GM21390 (cell line): ENCODE measurements at regions not wholly inside any gene's neighbourhood (a gene's known extent, or its start where the extent isn't known, plus 50 kb on each side); places are given as distances from the start of the nearest gene placed in this dataset.
"Not testable (repeated sequence)": the region's sequence is repeated elsewhere in the genome, so short reads cannot be mapped to it uniquely, and the experiment has no call there.

ENCODE experiments used
- ATAC-seq: cut with Tn5 transposase; IDR thresholded peaks from one replicate; pipeline ENCODE4 v1.9.1; 2021; ENCODE audit not compliant: unreplicated experiment

DNA sequence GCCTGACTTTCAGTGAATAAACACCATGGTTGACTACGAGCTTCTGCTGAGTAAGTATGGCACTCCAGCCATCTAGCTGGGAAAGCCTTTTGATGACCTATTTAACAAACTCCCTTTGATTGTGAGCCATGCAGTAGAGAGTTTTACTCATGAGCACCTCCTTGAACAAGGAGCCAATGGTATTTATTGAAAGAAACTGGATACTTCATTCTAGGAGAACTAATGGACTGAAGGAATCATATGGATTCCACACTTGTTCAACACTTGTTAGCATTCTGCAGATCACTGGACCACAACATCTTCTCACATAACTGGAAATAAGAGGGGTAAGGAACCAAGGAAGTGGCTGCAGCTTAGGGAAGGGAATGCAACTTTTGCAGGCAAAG is 320.9 kb upstream of the ETAA1 start:
- no peak for ATAC-seq

DNA sequence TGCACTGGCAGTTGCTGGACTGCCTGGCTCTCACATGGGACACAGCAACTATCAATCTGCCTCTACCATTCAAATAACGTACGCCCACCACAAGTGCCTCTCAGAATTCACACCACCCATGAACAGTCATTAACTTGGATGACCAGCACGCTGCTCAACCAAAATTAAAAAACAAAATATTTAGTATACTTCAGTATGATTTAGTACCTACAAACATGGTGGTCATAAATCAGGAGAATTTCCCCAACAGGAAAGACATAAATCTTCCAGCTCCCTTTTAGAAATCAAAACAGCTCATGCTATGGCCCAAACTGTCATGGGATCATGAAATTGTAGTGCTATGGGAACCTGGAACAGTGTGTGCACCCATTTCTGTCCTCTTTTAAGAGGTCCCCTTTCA is 317.4 kb upstream of the ETAA1 start:
- no peak for ATAC-seq

DNA sequence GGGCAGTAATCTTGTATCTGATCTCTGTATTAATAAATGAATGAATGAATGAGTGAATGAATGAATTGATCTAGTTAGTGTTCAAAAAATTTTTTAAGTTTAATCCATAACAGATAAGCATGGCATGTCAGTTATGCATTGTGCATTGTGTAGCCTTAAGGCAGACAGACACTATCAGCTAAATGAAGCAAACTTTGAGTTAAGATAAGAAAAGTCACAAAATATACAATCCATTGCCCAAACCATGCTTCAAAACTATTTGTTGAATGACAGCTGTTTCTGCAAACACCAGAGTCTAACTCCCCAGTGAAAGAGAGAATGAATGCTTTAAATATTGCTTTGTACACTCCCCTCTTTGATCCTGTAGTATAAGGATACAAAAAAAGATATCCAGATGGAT is 314.3 kb upstream of the ETAA1 start:
- ATAC-seq = no peak

DNA sequence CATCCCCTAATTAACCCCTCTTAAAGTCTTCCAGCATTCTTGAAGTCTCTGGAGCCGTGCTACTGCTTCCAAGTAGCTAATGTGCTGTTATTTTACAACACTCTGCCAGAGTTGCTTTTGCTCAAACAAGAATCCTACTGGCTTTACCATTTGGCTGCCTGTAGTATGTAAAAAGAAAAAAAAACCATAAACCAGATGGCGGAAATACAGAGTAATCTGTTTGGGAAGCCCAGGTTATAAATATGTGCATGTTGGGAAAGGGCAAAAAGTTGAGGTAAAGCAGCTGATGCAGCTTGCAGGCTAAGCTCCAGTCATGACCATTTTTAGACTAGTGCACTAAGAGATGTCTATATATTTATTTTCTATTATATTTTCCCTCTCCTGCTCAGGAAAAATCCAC is 313.2 kb upstream of the ETAA1 start:
- no peak for ATAC-seq

DNA sequence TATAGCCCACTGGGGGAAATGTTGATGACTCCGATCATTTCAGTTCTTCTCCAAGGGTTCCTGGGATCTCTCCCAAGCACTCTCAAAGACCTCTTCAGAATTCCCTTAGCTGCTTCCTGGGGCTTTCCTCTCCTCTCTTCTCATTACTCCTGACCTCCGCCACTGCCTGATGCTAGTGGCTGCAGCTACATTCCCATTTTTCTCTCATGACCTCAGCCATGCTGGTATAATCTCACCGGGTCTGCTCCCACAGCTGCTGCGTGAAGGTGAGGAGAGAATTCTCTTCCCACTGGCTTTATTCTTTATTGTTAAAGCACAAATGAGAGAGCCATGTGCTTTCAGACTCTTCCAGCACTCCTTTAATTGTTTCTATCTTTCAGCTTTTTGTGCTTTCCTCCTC is 312.0 kb upstream of the ETAA1 start:
- ATAC-seq = no peak

DNA sequence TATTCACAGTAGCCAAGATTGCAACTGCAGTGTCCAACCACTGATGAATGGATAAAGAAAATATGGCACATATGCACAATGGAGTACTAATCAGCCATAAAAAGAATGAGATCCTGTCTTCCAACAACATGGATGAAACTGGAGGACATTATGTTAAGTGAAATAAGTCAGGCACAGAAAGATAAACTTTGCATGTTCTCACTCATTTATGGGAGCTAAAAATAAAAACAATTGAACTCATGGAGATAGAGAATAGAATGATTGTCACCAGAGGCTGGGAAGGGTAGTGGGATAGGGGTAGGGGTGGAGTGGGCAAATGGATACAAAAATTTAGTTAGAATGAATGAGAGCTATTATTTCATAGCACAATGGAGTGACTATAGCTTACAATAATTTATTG is 305.5 kb upstream of the ETAA1 start:
- ATAC-seq = no peak

DNA sequence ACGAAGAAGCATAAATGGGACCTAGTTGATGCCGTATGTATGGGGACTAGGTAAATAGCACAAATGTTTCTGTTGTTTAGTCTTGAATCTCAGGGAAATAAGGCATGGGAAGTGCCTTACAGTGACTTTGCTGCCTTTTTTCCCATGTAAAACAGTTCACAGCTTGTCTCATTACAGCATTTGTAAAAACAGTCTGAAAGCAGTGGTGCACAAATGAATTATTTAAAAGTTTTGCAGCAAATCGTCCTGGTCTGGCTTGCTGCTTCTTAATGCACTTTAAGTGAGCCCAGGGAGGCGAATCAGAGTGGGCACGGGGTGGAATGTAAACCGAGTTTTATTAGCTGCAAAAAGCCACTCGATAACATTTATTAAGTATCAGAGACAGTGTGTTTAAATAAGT is 302.0 kb upstream of the ETAA1 start:
- no peak for ATAC-seq

DNA sequence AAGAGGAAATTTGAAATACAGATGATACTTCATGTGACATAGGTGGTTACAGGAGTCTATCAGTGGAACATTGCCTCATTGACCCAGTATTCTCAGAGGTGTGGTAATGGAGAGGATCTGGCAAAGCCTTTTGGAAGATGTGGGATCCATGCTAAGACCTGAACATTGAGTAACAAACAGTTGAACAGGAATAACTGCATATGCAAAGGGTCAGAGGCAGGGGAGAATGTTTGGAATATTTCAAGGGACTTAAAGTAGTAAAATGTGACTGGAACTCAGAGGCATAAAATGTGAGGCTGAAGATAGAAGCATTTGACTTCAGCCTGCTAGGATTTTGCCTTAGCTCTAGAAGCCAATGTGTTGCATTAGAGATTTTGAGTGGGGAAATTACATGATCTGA is 300.2 kb upstream of the ETAA1 start:
- no peak for ATAC-seq

DNA sequence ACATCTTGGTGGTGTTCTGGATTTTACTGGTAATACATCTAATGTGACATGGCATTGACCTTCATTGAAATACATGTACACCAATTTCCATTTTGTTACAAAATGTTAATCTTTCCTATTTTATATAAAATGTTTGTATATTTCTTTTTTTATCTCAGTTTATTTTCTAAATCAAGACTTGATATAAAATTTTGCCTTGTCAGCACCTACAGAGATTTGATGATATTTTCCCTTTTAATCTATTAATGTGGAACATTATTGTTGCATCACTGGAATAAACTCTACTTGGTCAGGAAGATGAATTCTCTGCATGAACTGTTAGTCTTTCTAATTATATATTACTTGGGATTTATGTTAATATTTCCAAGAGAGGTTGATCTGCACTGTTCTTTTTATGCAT is 294.0 kb upstream of the ETAA1 start:
- ATAC-seq = no peak

DNA sequence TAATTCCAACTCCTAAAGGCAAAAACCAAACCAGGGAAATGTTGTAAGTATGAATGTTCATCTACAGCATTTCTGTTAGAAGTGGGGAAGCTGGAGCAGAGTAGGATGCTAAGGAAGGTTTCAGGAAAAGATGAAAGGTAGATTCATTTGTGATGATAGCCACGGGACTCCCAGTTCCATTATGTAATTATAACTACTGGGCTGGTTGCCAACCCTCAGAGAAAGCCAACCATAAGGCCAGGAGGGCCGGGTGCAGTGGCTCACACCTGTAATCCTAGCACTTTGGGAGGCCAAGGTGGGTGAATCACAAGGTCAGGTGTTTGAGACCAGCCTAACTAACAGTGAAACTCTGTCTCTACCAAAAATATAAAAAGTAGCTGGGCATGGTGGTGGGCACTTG is 288.9 kb upstream of the ETAA1 start:
- ATAC-seq = no peak

DNA sequence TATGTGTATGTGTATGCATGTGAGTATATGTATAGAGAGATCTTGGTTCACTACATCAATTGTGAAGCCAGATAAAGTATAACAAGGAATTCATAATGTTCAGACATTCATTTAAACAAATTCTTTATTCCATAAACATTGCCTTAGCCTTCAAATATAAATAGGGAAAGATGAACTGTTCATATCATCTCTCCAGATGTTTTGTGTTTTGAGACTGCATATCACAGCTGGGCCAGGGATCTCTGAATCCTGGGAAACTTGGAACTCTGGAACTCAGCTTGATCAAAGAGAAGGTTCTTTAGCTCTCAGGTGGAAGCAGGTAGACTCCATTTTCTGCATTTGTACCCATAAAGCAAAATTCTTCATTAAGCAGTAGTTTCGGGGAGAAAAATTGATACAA is 272.6 kb upstream of the ETAA1 start:
- ATAC-seq = no peak

DNA sequence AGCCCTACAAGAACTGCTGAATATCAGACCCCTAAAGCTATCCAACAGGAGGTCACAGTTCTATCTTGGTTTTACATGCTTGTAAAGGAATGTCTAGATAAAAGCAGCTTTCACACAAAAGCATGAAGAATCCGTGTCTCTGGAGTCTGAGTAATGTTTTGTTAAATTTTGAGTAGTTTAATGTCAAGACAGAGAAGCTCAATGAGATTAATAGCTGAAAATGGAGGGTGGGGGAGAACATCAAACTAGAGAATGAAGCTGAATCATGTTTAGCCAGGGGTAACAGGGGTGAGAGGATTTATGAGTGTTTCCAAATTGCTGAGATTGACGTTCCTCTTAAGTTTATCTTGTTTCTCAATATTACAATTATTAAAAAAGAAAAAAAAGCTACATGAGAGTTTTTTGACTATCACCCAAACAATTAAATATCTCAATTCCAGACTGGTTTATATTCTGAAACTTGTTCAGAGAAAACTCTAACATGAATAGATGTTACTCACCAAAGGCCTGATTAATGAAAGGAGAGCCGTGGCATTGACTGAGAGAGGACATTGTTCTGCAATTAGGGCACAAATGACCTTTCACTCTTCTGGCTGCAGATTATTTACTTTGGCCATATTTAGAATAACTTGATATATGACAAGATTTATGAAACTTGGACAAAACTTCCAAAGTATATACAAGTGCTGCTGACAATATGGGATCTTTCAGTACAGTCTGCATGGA is 266.4 kb upstream of the ETAA1 start:
- no peak for ATAC-seq

DNA sequence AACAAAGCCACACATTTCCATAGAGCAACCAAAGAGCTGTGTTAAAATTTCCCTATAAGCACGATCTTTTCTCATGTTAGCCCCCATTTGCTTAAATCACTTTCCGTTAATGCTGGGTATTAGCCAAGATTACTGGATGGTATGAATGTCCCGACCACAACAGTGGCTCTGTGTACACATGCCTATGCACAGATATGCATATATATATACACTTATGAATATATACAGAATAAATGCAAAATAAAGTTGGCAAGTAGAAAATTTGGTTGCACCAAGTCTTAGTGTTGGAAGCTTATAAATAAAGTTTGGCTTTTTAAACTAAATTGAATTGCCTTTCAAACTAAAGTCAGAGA is 265.9 kb upstream of the ETAA1 start:
- ATAC-seq = no peak

DNA sequence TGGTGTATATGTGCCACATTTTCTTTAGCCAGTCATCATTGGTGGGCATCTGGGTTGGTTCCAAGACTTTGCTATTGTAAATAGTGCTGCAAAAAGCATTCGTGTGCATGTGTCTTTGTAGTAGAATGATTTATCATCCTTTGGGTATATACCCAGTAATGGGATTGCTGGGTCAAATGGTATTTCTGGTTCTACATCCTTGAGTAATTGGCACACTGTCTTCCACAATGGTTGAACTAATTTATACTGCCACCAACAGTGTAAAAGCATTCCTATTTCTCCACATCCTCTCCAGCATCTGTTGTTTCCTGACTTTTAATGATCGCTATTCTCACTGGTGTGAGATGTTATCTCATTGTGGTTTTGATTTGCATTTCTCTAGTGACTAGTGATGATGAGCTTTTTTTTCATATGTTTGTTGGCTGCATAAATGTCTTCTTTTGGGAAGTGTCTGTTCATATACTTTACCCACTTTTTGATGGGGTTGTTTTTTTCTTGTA is 264.6 kb upstream of the ETAA1 start:
- not testable (repeated sequence) for ATAC-seq

DNA sequence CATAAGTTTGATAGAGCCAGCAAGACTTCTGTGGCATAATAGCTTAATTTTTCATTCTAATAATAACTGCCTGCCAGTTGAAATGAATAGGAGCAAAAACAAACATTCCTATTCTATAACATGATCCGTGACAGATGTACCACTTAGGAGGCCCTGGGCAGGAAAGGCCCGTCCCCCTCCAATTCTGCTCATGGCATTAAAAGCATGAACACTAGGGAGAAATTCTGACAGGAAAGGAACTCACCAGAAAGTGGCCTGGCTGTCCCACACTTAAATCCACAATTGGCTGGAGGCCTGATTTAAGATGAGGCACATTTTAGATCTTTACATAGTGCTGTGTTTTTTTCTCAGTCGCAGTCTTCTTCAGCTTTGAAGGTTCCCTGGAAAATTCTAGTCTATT is 261.9 kb upstream of the ETAA1 start:
- no peak for ATAC-seq

DNA sequence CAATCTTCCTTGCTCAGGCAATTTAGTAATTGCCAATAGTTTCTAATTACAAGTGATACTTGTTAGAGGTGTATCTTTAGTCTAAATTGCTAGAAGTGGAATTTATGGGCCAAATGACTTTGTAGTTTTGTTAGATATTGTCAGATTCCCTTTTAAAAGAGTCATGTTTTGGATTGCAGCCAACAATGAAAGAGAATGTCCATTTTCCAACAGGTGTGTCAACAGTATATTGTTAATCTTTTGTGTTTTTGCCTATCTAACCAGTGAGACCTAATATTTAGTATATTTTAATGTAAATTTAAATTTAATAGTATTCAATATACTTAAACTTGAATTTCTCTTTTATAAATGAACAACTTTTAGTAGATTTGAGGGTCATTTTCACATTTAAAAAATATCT is 259.4 kb upstream of the ETAA1 start:
- no peak for ATAC-seq

DNA sequence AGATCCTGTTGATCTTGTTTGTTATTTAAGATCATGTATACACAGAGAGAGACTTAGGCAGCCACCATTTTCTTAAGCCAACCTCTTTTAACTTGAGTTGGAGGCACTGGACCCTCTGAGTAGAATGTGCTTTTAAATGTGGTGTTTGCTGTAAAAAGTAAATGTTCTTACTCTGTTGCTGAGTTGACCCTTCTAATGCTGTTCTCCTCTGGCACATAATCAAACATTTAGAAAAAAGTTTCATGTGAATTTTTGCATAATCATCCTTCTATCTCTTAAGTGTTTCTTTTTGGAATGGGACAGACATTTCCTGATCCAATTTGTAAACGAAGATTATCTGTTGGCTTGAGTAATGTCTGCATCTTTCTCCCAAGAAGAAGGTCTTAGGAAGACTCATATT is 255.1 kb upstream of the ETAA1 start:
- no peak for ATAC-seq

DNA sequence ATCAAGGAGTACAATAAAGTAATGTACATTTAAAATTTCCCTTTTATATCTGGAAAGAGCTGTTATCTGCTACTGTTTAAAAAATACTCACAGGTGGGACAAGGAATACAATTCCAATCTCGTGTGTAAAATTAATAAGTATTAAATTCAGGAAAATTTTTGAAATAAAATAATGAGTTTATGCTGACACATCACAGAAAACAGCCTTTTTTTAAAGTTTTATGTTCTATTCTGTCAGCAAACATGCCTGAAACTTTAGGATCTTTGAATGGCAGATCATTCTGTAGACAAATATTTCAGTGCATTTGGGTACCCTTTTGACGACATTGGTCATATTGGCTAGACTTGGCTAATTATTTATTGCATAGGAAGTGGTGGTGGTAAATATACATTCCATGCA is 254.4 kb upstream of the ETAA1 start:
- no peak for ATAC-seq

DNA sequence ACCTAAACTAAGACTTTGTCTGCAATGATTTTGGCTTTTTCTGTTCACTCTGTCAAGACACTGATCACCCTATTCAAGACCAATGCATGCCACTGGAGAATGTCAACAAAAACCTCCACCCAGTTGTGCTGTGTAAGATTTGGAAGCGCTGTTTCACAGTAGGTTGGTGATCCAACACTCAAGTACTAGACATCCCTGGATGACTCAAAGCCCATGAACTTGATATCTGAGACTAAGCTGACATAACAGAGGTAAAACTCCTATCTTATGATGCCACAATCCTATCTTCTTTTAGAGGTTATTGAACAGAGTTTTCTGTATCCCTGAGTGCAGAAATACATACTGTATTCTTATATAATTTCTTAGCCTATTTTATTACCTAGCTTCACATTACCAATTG is 251.3 kb upstream of the ETAA1 start:
- no peak for ATAC-seq

DNA sequence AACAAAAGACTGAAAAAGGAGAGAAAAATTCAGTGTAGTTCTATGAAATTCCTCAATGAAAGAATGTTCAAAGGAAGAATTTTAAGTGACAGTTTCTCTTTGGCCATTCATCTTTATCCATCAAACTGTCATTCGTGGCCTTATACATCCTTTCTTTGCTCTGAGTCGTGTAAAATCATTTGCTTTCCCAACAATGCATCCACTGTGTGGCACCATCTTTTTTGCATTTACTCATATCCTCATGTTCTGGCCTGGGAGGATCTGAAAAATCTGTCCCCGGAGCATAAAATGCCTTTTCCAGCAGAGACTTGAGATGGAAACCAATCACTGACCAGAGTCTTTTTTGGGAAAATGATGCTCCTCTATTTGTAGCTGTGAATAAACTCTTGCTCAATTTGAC is 240.3 kb upstream of the ETAA1 start:
- no peak for ATAC-seq

DNA sequence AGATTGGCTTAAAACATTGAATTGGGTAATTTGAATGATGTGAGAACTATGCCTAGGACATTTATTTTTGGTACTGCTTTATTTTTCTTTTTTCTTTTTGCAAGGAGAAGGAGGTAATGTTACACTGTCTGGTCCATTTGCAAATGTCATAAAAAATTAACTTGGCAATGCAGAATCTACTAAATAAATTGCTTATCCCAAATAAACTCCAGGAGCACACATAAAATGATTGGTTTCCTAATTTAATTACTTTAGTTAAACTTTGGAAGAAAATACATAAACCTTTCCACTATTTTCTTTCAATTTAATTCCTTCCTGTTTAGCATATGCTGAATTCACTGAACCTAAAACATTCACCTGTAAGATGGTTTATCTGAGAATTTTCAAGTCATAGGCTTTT is 238.4 kb upstream of the ETAA1 start:
- no peak for ATAC-seq

DNA sequence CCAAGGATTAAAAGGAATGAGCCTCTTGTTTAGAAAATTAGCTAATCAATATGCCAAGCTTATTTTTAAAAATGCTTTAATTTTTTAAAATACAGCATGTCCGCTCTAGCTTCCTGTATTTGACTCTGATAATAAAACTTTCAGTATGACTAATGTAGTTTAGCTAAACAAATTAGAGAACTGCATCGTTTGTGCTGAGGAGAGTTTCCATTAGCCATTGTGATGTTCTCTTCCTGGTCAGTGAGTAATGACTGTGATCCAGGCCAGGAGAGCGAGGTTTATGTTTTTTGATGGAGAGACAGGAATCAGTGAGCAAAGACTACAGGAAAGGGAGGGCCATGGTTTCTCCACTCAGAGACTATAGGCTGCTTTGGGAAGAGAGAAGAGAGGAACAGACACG is 237.2 kb upstream of the ETAA1 start:
- ATAC-seq = peak; percentile 60

DNA sequence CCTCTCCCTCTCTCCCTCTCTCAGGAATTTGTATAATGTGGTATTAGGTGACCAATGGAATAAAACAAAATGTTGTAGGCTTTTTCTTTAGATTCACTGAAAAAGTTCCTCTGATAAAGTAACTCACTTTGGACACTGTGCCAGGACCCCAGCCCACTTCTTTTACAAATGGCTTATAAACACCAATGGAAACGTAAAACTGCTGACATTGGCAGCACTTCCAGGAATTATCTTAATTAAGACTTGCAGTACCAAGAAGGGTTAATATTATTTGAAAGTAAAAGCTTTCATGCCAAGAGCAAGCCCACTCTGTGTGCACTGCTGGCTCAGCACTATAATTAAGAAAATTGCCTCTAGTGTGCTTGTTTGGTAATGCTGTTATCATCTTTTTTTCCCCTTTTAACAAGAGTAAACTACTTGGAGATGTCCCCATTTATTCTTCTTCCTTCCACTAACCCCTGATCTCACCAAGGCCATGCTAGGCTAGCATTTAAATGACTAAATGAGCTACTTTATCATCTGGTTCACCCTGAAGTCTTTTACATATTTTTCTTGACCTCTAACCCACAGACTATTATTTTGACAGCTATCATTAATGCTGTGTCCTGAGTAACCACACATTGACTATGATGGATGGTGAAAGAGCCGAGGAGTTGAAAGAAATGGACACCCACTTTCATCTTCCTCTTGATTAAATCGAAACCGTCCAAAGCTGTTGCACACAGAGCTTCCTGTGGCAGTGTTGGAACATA is 232.2 kb upstream of the ETAA1 start:
- ATAC-seq = no peak
